ENCODE measurements at regions not wholly inside any gene's neighbourhood (a gene's known extent, or its start where the extent isn't known, plus 50 kb on each side); places are given as distances from the start of the nearest gene placed in this dataset.

- TF ChIP-seq CTCF (conservative IDR thresholded peaks at IDR 0.05) (no peak), ZFX (IDR thresholded peaks at IDR 0.05) (no peak)
Measured at GRCh38 chr18:45402485-45403056, 212.7 kb upstream of the SLC14A2 start.

Measured in C4-2B (cell line).